KG1 (cell line): ENCODE measurements at regions not wholly inside any gene's neighbourhood (a gene's known extent, or its start where the extent isn't known, plus 50 kb on each side); places are given as distances from the start of the nearest gene placed in this dataset.
"Not testable (repeated sequence)": the region's sequence is repeated elsewhere in the genome, so short reads cannot be mapped to it uniquely, and the experiment has no call there.

ENCODE experiments used
- DNase-seq: peaks from one replicate; lab custom pipeline; 2025; lab: John Stamatoyannopoulos, UW

- DNase-seq, result peak; percentile 12
These were observed 83.6 kb downstream of the PLEKHG1 start for GRCh38 chr6:150683320-150683719.

- DNase-seq, result no peak
These were observed 84.5 kb downstream of the PLEKHG1 start for GRCh38 chr6:150684161-150684560.

- no peak for DNase-seq
These were observed 85.2 kb downstream of the PLEKHG1 start for GRCh38 chr6:150684714-150685459.

GRCh38 chr6:150685860-150686259 is 86.2 kb downstream of the PLEKHG1 start:
- DNase-seq, result no peak

- DNase-seq, result no peak
These were observed 86.9 kb downstream of the PLEKHG1 start for GRCh38 chr6:150686566-150686965.

- no peak for DNase-seq
These were observed 87.8 kb downstream of the PLEKHG1 start for GRCh38 chr6:150687508-150687907.

- DNase-seq, result no peak
These were observed 90.4 kb downstream of the PLEKHG1 start for GRCh38 chr6:150689900-150690590.

GRCh38 chr6:150690681-150691080 is 91.0 kb downstream of the PLEKHG1 start:
- DNase-seq, result no peak

- DNase-seq, result peak; percentile 71
These were observed 91.8 kb downstream of the PLEKHG1 start for GRCh38 chr6:150691463-150691862.

- no peak for DNase-seq
These were observed 92.9 kb downstream of the PLEKHG1 start for GRCh38 chr6:150692604-150693003.

- DNase-seq, result no peak
These were observed 95.2 kb downstream of the PLEKHG1 start for GRCh38 chr6:150694889-150695288.

GRCh38 chr6:150695652-150696051 is 96.0 kb downstream of the PLEKHG1 start:
- DNase-seq, result no peak

GRCh38 chr6:150696190-150696589 is 96.5 kb downstream of the PLEKHG1 start:
- no peak for DNase-seq

GRCh38 chr6:150696918-150697317 is 97.2 kb downstream of the PLEKHG1 start:
- not testable (repeated sequence) for DNase-seq

- no peak for DNase-seq
These were observed 97.8 kb downstream of the PLEKHG1 start for GRCh38 chr6:150697515-150697914.

GRCh38 chr6:150698391-150698790 is 98.7 kb downstream of the PLEKHG1 start:
- no peak for DNase-seq

GRCh38 chr6:150702675-150703074 is 103.0 kb downstream of the PLEKHG1 start:
- DNase-seq, result peak; percentile 17

- no peak for DNase-seq
These were observed 104.9 kb downstream of the PLEKHG1 start for GRCh38 chr6:150704447-150705192.

- DNase-seq, result no peak
These were observed 105.7 kb downstream of the PLEKHG1 start for GRCh38 chr6:150705392-150705791.

- no peak for DNase-seq
These were observed 110.6 kb downstream of the PLEKHG1 start for GRCh38 chr6:150710236-150710635.

- no peak for DNase-seq
These were observed 111.4 kb downstream of the PLEKHG1 start for GRCh38 chr6:150711061-150711460.

GRCh38 chr6:150711584-150712504 is 112.2 kb downstream of the PLEKHG1 start:
- no peak for DNase-seq
